HG02943 (cell line): ENCODE measurements at regions not wholly inside any gene's neighbourhood (a gene's known extent, or its start where the extent isn't known, plus 50 kb on each side); places are given as distances from the start of the nearest gene placed in this dataset.
"Not testable (repeated sequence)": the region's sequence is repeated elsewhere in the genome, so short reads cannot be mapped to it uniquely, and the experiment has no call there.

Source experiments
- ATAC-seq: cut with Tn5 transposase; IDR thresholded peaks from one replicate; pipeline ENCODE4 v1.9.1; 2021; ENCODE audit warnings: mild to moderate bottlenecking, low read depth, moderate library complexity; ENCODE audit not compliant: unreplicated experiment

DNA sequence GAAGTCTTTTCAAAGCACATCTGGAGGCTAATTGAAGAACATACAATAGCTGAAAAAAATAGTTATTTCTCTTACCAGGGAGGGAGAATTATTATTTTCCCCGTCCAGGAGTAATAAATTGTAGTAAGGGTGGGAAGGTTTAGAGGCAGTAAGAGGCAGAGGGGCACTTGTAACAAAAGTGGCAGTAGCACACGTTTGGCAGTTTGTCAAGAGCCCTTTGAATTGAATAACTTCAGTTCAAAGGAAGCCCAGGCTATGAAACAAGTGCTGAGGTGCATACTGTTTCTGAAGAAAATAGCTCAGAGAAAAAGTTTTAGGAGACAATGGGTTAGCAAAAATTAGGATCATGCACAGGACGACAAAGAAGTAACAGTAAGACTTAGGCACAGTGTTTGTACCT lies 451.3 kb downstream of the LRRC70 start:
- no peak for ATAC-seq

DNA sequence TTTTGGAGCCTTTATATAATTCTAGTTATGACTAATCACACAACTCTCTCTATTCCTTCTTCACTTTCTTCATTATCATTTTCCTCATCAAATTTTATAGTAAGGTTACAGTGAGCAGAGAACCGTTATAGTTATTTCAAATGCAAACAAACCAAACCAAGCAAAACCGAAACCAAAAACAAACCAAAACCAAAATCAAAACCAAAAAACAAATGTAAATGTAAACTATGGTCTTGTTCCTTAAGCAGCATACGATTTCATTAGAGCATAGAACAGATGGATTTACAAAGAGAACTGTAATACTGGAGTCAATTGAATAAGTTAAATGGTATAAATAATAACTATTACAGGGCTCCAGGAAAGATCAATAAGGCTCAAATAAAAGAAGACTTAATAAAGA lies 447.1 kb downstream of the LRRC70 start:
- peak; percentile 47 for ATAC-seq

DNA sequence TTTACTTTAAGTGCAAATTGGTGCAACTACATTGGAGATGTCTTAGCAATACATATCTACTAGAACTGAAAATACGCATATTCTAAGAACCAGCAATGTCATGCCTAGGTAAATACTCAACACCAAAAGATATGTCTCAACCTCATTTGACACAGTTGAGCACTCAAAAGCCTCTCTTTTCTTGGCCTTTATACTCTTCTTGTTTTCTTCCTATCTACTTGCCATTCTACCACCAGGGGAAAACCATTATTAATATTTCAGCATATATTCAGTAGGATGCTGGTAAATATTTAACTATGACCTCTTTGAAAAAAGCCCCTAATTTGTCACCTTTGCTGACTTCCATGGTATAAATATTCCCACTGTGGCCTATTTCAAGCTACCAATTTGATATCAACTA lies 443.8 kb downstream of the LRRC70 start:
- ATAC-seq: peak; percentile 53

GRCh38 chr5:63011158-63011557 lies 432.5 kb downstream of the LRRC70 start:
- no peak for ATAC-seq

- ATAC-seq: no peak
Measured at GRCh38 chr5:63008195-63008594, 429.6 kb downstream of the LRRC70 start.

- not testable (repeated sequence) for ATAC-seq
Measured at GRCh38 chr5:62994842-62995241, 416.2 kb downstream of the LRRC70 start.

DNA sequence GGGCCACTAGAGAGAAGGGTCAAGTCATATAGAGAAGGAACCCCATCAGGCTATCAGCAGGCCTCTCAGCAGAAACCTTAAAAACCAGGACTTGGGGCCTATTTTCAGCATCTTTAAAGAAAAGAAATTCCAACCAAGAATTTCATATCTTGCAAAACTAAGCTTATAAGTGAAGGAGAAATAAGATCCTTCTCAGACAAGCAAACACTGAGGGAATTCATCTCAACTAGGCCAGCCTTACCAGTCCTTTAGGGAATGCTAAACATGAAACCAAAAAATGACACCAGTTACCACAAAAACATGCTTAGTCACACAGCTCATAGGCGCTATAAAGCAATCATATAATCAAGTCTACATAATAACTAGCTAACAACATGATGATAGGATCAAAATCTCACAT lies 407.1 kb downstream of the LRRC70 start:
- no peak for ATAC-seq

DNA sequence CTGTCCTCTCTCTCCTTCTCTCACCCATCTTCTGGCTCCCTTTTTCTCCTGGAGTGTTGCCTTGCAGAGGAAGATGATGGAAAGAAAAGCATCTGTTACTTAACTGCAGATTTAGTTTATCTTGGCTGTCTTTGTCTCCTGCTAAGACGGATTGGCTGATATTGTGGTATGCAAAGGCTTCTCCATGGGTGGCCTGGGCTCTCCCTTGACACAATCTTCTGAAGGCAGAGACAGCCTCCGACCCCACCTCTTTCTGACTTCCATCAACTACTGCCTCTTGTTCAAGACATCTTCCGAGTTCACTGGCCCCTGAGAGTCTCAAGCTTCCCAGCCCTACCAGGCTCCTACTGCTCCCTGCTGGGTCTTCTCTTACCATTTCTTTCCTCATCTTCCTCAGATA lies 403.7 kb downstream of the LRRC70 start:
- no peak for ATAC-seq

DNA sequence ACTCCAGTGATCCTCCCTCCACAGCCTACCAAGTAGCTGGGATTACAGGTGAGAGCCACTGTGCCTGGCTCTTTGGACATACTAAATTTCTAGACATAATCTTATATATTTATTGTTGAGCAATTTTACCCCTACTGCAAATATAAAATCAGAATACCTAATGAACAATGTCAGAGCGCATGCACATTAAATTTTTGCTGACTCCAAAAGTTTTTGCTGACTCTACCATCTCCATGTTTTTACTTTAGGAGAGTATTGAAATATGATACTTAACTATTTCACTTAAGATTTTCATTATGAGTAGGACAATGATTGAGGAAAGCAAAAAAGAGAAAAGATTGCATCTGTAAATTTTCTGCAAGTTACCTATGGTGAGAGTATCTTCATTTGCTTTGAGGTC lies 402.3 kb downstream of the LRRC70 start:
- no peak for ATAC-seq

GRCh38 chr5:62979472-62979871 lies 400.9 kb downstream of the LRRC70 start:
- ATAC-seq: no peak

GRCh38 chr5:62977661-62978060 lies 399.0 kb downstream of the LRRC70 start:
- ATAC-seq: no peak

DNA sequence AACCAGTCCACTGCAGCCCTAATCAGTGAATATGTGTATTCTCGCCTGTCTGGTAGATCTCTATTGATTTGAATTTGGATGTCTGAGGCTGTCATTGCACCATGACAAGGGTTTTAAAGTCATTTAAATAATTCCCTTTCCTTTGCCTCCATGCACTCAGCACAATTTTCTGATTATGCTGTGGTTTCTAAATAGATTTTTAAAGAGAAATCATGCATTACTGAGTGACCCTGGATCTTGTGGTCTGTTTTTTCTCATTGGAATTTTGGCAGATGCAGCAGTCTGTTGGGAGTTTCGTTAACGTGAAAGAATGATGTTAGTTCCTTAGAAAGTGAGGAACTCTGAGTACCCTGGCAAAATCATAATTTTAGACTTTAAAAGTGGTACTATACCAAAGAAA lies 396.0 kb downstream of the LRRC70 start:
- ATAC-seq: no peak

DNA sequence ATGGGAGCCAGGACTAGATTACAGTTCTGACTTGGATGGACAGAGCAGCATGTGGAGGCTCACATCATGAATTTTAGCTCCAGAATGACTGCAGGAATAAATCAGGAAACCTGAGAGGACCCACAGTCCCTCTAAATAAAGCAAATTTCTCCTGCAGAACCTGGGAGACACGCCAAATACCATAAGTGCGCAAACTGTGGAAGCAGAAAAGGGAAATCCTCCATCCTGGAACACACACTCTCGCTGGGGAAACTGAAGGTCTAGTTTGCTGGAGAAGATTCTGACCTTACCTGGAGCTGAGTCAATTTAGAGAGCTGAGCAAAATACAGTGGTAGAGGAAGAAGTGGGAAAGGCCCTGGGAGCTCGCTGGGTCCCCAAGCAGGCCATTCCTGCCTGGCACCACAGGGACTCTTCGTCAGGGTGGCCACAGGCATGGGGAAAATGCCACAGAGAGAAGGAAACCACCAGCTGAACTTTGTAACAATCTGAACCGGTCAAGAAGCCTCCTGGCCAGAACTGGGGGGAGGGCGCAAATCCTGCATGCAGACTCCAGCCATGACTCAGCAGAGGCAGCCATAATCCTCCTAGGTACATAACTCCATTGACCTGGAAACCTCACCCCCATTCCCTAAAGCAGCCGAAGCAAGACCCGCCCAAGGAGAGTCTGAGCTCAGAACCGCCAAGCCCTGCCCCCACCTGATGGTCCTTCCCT lies 390.9 kb downstream of the LRRC70 start:
- no peak for ATAC-seq

DNA sequence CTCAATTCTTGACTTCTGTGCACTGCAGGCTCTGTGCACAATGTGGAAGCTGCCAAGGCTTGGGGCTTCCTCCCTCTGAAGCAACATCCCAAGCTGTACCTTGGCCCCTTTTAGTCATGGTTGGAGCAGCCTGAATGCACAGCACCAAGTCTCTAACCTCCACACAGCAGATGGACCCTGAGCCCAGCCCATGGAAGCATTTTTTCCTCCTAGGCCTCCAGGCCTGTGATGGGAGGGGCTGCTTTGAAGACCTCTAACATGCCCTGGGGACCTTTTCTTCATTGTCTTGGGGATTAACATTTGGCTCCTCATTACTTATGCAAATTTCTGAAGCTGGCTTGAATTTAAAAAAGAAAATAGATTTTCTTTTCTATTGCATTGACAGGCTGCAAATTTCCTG lies 385.8 kb downstream of the LRRC70 start:
- no peak for ATAC-seq

DNA sequence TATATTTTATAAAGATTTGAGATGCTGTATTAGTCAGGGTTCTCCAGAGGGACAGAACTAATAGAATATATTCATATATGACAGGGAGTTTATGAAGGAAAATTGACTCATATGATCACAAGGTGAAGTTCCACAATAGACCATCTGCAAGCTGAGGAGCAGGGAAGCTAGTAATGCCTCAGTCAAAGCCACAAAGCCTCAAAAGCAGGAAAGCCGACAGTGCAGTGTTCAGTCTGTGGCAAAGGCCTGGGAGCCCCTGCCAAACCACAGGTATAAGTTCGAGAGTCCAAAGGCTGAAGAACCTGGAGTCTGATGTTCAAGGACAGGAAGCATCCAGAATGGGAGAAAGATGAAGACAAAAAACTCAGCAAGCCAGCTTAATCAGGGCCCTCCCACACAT lies 382.2 kb downstream of the LRRC70 start:
- no peak for ATAC-seq

GRCh38 chr5:62956597-62956996 lies 378.0 kb downstream of the LRRC70 start:
- no peak for ATAC-seq

GRCh38 chr5:62954578-62954977 lies 376.0 kb downstream of the LRRC70 start:
- no peak for ATAC-seq

DNA sequence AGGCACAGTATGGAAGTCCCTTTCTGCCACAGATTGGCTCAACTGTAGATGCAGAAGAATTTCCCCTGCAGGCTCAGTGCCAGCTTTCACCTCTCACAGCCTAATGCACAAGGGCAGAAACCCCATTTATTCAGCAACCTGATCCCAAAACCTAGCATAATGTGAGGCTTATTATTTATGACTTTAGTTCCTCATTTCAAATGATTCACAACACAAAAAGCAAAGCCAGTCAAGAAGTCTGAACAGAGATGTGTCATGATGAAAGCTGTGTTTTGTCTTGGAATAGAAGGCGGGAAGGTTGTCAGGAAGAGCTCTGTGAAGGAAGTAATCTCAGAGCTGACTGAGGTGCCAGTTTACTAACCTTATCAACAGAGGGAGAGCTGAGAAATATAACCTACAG lies 369.7 kb downstream of the LRRC70 start:
- no peak for ATAC-seq

GRCh38 chr5:62942384-62942783 lies 363.8 kb downstream of the LRRC70 start:
- ATAC-seq: no peak

- no peak for ATAC-seq
Measured at GRCh38 chr5:62938927-62939326, 360.3 kb downstream of the LRRC70 start.

GRCh38 chr5:62937661-62938558 lies 359.3 kb downstream of the LRRC70 start:
- no peak for ATAC-seq

- ATAC-seq: no peak
Measured at GRCh38 chr5:62935660-62936059, 357.0 kb downstream of the LRRC70 start.
